Transverse colon (tissue), 4 donors: ENCODE measurements at regions not wholly inside any gene's neighbourhood (a gene's known extent, or its start where the extent isn't known, plus 50 kb on each side); places are given as distances from the start of the nearest gene placed in this dataset.

Source experiments
- CTCF ChIP-seq, 5 experiments: fragments of 200-600 bp in 3 of 5; fragments of 450-650 bp in 2 of 5; sonication (generic) in 3 of 5; IDR thresholded peaks; 1 replicate in 2 of 5; 2 replicates in 3 of 5; pipeline ENCODE4 v1.5.1; 2016 to 2017; ENCODE audit warnings: antibody characterized with exemption in 5 of 5, inconsistent platforms in 3 of 5, mild to moderate bottlenecking in 2 of 5, moderate library complexity in 1 of 5
- POLR2A ChIP-seq: fragments of 450-650 bp; IDR thresholded peaks from one replicate; pipeline ENCODE4 v1.6.1; 2016; ENCODE audit warnings: antibody characterized with exemption, mild to moderate bottlenecking, moderate library complexity
- POLR2AphosphoS5 ChIP-seq, 3 donors: sonication (generic); formaldehyde crosslinking; IDR thresholded peaks; one replicate each; pipeline ENCODE4 v1.6.1; 2016; ENCODE audit warnings: antibody characterized with exemption in 3 of 3

GRCh38 chr3:147688868-147689267 is 279.7 kb downstream of the ZIC1 start:
- TF ChIP-seq CTCF (IDR thresholded peaks at IDR 0.05) (no peak), POLR2AphosphoS5 (IDR thresholded peaks at IDR 0.05) (no peak), POLR2A (no peak)
